HepG2 (cell line): ENCODE measurements at regions not wholly inside any gene's neighbourhood (a gene's known extent, or its start where the extent isn't known, plus 50 kb on each side); places are given as distances from the start of the nearest gene placed in this dataset.

ENCODE experiments used
- ATAC-seq: fragments of 200-7000 bp; cut with Tn5 transposase; 3 replicates; pipeline ENCODE4 v1.9.1; 2020; ENCODE audit warnings: mild to moderate bottlenecking, moderate library complexity
- BruUV-seq: library from RNA; stranded (reverse); fragments of 400-500 nt; replicated peaks from 2 replicates; lab custom pipeline; 2021; lab: Mats Ljungman, UMichigan
- CTCF ChIA-PET: fragments of 300-600 bp; formaldehyde crosslinking; extraction: SDS; loops from one replicate; lab custom pipeline; 2021; ENCODE audit warnings: low total read pairs, inconsistent platforms, low intra/inter-chr PET ratio; lab: Yijun Ruan, JAX
- POLR2A ChIA-PET: fragments of 350-600 bp; sonication (Branson Sonifier 250); formaldehyde crosslinking; loops from one replicate; lab custom pipeline; 2020; ENCODE audit warnings: antibody characterized with exemption, inconsistent platforms; lab: Yijun Ruan, JAX
- DNase-seq: peaks from one replicate; pipeline ENCODE4 v3.0.0-alpha.2; 2015; ENCODE audit warnings: low spot score
- FAIRE-seq: peaks from 3 replicates; lab custom pipeline; 2011; peaks lifted over from hg19 to GRCh38; lab: Jason Lieb, UNC
- H2AFZ ChIP-seq: one replicate; pipeline ENCODE4 v1.6.1; 2011; ENCODE audit warnings: low read length, inconsistent platforms
- H3K27ac ChIP-seq: fragments of 300-600 bp; 3 replicates; pipeline ENCODE4 v1.8.0; 2011; ENCODE audit warnings: mixed run types, mild to moderate bottlenecking, mixed read lengths, low read length, inconsistent platforms; ENCODE audit not compliant: insufficient read depth; ENCODE audit errors: extremely low read length
- H3K27me3 ChIP-seq, 2 experiments: fragments of 200-600 bp in 1 of 2; 2 replicates in 1 of 2; 3 replicates in 1 of 2; pipeline versions ENCODE4 v1.6.0 to v1.8.0; 2011; ENCODE audit warnings: low read length in 2 of 2, mild to moderate bottlenecking in 2 of 2, moderate library complexity in 2 of 2, inconsistent platforms in 1 of 2; ENCODE audit not compliant: insufficient read depth in 2 of 2, control insufficient read depth in 1 of 2
- H3K36me3 ChIP-seq, 2 experiments: fragments of 200-600 bp in 1 of 2; replicated peaks in 1 of 2; 2 replicates in 1 of 2; 3 replicates in 1 of 2; pipeline versions ENCODE4 v1.5.1 to v1.8.0; 2011; ENCODE audit warnings: low read length in 2 of 2, inconsistent platforms in 1 of 2; ENCODE audit not compliant: insufficient read depth in 2 of 2, control insufficient read depth in 1 of 2
- H3K4me1 ChIP-seq: 2 replicates; pipeline ENCODE4 v1.5.1; 2012; ENCODE audit warnings: low read length, inconsistent platforms; ENCODE audit not compliant: insufficient read depth
- H3K4me2 ChIP-seq: 2 replicates; pipeline ENCODE4 v1.6.0; 2011; ENCODE audit warnings: low read depth, low read length, inconsistent platforms
- H3K4me3 ChIP-seq, 3 experiments: fragments of 200-600 bp in 1 of 3; sonication (generic), shearing (Covaris generic) in 1 of 3; replicated peaks in 1 of 3; 2 replicates each; pipeline ENCODE4 v1.5.1; 2011 to 2016; ENCODE audit warnings: low read length in 3 of 3, inconsistent platforms in 2 of 3, low read depth in 2 of 3, mild to moderate bottlenecking in 2 of 3, control low read depth in 1 of 3, mixed read lengths in 1 of 3; ENCODE audit not compliant: insufficient read depth in 1 of 3
- H3K79me2 ChIP-seq: one replicate; pipeline ENCODE4 v1.6.1; 2011; ENCODE audit warnings: low read length, inconsistent platforms; ENCODE audit not compliant: insufficient read depth
- H3K9ac ChIP-seq: 2 replicates; pipeline ENCODE4 v1.6.0; 2011; ENCODE audit warnings: mild to moderate bottlenecking, low read depth, low read length, inconsistent platforms; ENCODE audit not compliant: insufficient read depth
- H3K9me3 ChIP-seq: 2 replicates; pipeline ENCODE4 v1.5.1; 2012; ENCODE audit warnings: mild to moderate bottlenecking, low read length
- H4K20me1 ChIP-seq: 2 replicates; pipeline ENCODE4 v1.6.0; 2011; ENCODE audit warnings: inconsistent platforms, mild to moderate bottlenecking, low read length, moderate library complexity; ENCODE audit not compliant: insufficient read depth
- ZNF792 ChIP-seq: IDR thresholded peaks from 2 replicates; pipeline ENCODE4 v1.6.1; 2016
- WGBS: methylation state at CpG from one replicate; pipeline ENCODE4 v1.1.6; 2017; ENCODE audit warnings: low lambda C conversion rate; 5-methylcytosine and 5-hydroxymethylcytosine counted together
- in situ Hi-C: cut with HindIII; loops from 2 replicates; pipeline ENCODE4 v1.10.0; 2017; ENCODE audit warnings: low pct_unique_long_range_greater_than_20kb; ENCODE audit not compliant: extremely low pct_ligation_motif_present
- intact Hi-C: fragments of 100-400 bp; cut with micrococcal nuclease; formaldehyde crosslinking; loops from one replicate; pipeline ENCODE4 v1.10.0; 2022; ENCODE audit not compliant: unreplicated experiment
- TF ChIP-seq, protein P1 (sequence below): sonication (generic); formaldehyde crosslinking; IDR thresholded peaks from 2 replicates; pipeline ENCODE4 v1.5.1; 2020; ENCODE audit warnings: missing genetic modification reagents, mild to moderate bottlenecking, borderline replicate concordance
- TF ChIP-seq, protein P2 (sequence below), 2 experiments: fragments of 450-650 bp in 1 of 2; sonication (generic) in 1 of 2; formaldehyde crosslinking in 1 of 2; IDR thresholded peaks; 2 replicates each; pipeline versions ENCODE4 v1.6.1 to v1.8.0; 2016 to 2022; ENCODE audit warnings: antibody characterized with exemption in 1 of 2, mild to moderate bottlenecking in 1 of 2, missing genetic modification reagents in 1 of 2

DNA sequence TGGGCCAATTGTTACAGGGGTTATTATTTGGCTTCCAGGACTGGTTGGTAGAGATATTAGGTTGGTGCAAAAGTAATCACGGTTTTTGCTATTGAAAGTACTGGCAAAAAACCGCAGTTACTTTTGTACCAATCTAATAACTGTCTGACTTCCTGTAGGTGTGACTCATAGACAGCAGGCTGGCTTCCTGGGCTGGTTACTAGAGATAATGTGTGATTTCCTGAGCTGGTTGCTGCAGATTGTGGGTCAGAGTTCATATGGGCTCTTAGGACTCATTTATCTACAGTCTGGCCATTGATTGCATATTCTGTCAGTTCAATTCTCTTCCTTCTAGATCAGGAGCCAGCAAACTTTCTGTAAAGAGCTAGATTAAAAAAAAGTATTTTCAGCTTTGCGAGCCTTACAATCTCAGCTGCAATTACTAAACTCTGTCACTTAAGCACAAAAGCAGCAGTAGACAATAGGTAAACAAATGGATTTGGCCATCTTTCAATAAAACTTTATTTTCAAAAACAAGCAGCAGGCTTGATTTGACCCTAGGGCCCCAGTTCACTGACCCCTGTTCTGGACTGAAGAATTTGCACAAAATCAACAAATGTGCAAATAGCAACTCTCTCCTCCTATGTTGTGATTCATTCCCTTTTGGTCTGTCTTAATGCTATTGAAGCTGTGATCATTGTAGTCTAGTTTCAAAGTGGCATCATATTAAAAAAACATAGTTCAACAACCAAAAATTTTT is 50.8 kb upstream of the BOD1L1 start:
- Histone ChIP-seq H3K27ac (no peak overlapping the region), H3K36me3 (no peaks in the 10 kb centered on the region), H3K9ac (no peak overlapping the region), H3K4me1 (no peaks in the 10 kb centered on the region), H3K27me3 (no peaks in the 10 kb centered on the region), H3K9me3 (peaks cover 37% of the 10 kb centered on the region), H4K20me1 (no peaks in the 10 kb centered on the region), H3K4me2 (no peak overlapping the region), H3K79me2 (no peaks in the 10 kb centered on the region), H2AFZ (no peak overlapping the region), H3K4me3 (no peak overlapping the region)
- ATAC-seq (no peak), DNase-seq (no peak), FAIRE-seq (no peak)
- no TSS peak for BruUV-seq
- in situ Hi-C loops, result no loop called here
- TF ChIP-seq, protein P1, sequence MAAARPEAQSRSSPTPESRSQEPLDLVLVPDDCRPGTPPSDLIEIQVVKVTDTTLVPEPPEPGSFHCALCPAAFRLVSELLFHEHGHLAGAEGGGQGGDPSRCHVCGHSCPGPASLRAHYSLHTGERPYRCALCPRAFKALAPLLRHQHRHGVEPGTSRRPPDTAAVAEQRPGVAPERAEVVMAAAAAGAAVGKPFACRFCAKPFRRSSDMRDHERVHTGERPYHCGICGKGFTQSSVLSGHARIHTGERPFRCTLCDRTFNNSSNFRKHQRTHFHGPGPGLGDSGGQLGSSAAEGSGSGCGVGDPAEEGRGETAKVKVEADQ (CRISPR knock-in tag), result no peak
- TF ChIP-seq ZNF792 (CRISPR knock-in tag), result peak; percentile 70; the same call in 1 of the 2 replicates
- TF ChIP-seq, protein P2, sequence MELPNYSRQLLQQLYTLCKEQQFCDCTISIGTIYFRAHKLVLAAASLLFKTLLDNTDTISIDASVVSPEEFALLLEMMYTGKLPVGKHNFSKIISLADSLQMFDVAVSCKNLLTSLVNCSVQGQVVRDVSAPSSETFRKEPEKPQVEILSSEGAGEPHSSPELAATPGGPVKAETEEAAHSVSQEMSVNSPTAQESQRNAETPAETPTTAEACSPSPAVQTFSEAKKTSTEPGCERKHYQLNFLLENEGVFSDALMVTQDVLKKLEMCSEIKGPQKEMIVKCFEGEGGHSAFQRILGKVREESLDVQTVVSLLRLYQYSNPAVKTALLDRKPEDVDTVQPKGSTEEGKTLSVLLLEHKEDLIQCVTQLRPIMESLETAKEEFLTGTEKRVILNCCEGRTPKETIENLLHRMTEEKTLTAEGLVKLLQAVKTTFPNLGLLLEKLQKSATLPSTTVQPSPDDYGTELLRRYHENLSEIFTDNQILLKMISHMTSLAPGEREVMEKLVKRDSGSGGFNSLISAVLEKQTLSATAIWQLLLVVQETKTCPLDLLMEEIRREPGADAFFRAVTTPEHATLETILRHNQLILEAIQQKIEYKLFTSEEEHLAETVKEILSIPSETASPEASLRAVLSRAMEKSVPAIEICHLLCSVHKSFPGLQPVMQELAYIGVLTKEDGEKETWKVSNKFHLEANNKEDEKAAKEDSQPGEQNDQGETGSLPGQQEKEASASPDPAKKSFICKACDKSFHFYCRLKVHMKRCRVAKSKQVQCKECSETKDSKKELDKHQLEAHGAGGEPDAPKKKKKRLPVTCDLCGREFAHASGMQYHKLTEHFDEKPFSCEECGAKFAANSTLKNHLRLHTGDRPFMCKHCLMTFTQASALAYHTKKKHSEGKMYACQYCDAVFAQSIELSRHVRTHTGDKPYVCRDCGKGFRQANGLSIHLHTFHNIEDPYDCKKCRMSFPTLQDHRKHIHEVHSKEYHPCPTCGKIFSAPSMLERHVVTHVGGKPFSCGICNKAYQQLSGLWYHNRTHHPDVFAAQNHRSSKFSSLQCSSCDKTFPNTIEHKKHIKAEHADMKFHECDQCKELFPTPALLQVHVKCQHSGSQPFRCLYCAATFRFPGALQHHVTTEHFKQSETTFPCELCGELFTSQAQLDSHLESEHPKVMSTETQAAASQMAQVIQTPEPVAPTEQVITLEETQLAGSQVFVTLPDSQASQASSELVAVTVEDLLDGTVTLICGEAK (IDR thresholded peaks at IDR 0.05), result 0 out of 2 replicates have a peak, but pooled peaks have one; percentile 5
- TF ChIP-seq, protein P2 (CRISPR knock-in tag; IDR thresholded peaks at IDR 0.05), result no peak
- ChIA-PET POLR2A (no interaction called here), CTCF (no interaction called here)
- 31% methylated on average over 3 of the region's 3 CpGs for WGBS
- intact Hi-C loops, result no loop called here
